PC-3 (cell line): ENCODE measurements at regions not wholly inside any gene's neighbourhood (a gene's known extent, or its start where the extent isn't known, plus 50 kb on each side); places are given as distances from the start of the nearest gene placed in this dataset.

ENCODE experiments used
- CTCF ChIP-seq: fragments of 300-600 bp; sonication (generic); conservative IDR thresholded peaks from 2 replicates; pipeline ENCODE4 v1.5.1; 2017; ENCODE audit warnings: antibody characterized with exemption, low read depth, mild to moderate bottlenecking, low read length
- EZH2 ChIP-seq: fragments of 300-600 bp; sonication (generic); IDR thresholded peaks from one replicate; pipeline ENCODE4 v1.6.1; 2017; ENCODE audit warnings: antibody characterized with exemption, mild to moderate bottlenecking, low read length; ENCODE audit not compliant: unreplicated experiment

- TF ChIP-seq CTCF (no peak), EZH2 (no peak)
Measured at GRCh38 chr3:127061641-127062040, 78.7 kb downstream of the PLXNA1 start.
